Endodermal cell (in vitro differentiated cells): ENCODE measurements at regions not wholly inside any gene's neighbourhood (a gene's known extent, or its start where the extent isn't known, plus 50 kb on each side); places are given as distances from the start of the nearest gene placed in this dataset.

Experiments
- DNase-seq: peaks from one replicate; pipeline ENCODE4 v3.0.0-alpha.2; 2017
- H3K27ac ChIP-seq: 2 replicates; pipeline ENCODE4 v1.5.1; 2013; ENCODE audit warnings: mild to moderate bottlenecking, low read depth, low read length, moderate library complexity
- H3K27me3 ChIP-seq: 2 replicates; pipeline ENCODE4 v1.6.1; 2013; ENCODE audit warnings: mild to moderate bottlenecking, low read length, moderate library complexity; ENCODE audit not compliant: insufficient read depth, control insufficient read depth, poor library complexity, severe bottlenecking
- H3K36me3 ChIP-seq: 2 replicates; pipeline ENCODE4 v1.7.0; 2013; ENCODE audit warnings: mild to moderate bottlenecking, low read length, moderate library complexity; ENCODE audit not compliant: control insufficient read depth, insufficient read depth
- H3K4me1 ChIP-seq: one replicate; pipeline ENCODE4 v1.7.0; 2013; ENCODE audit warnings: low read length; ENCODE audit not compliant: control insufficient read depth, insufficient read depth
- H3K4me3 ChIP-seq: 2 replicates; pipeline ENCODE4 v1.5.1; 2013; ENCODE audit warnings: mild to moderate bottlenecking, low read length, moderate library complexity
- H3K9ac ChIP-seq: 2 replicates; pipeline ENCODE4 v1.6.1; 2013; ENCODE audit warnings: mild to moderate bottlenecking, low read length, moderate library complexity; ENCODE audit not compliant: poor library complexity, severe bottlenecking; ENCODE audit errors: extremely low read depth
- H3K9me3 ChIP-seq: 2 replicates; pipeline ENCODE4 v1.6.1; 2013; ENCODE audit warnings: mild to moderate bottlenecking, low read length, moderate library complexity; ENCODE audit not compliant: control insufficient read depth
- H3K27ac Mint-ChIP-seq: 2 replicates; pipeline ENCODE4 v1.8.0; 2020; ENCODE audit warnings: mixed read lengths
- H3K27me3 Mint-ChIP-seq: 2 replicates; pipeline ENCODE4 v1.8.0; 2021; ENCODE audit warnings: mild to moderate bottlenecking, mixed read lengths; ENCODE audit not compliant: insufficient read depth
- H3K36me3 Mint-ChIP-seq: 2 replicates; pipeline ENCODE4 v1.8.0; 2020; ENCODE audit warnings: low read depth, mixed read lengths
- H3K4me1 Mint-ChIP-seq: 2 replicates; pipeline ENCODE4 v1.8.0; 2020; ENCODE audit warnings: mixed read lengths
- H3K4me3 Mint-ChIP-seq: 2 replicates; pipeline ENCODE4 v1.8.0; 2020; ENCODE audit warnings: mild to moderate bottlenecking, moderate library complexity, mixed read lengths
- H3K9me3 Mint-ChIP-seq: 2 replicates; pipeline ENCODE4 v1.8.0; 2020; ENCODE audit warnings: mild to moderate bottlenecking, mixed read lengths
- WGBS, 2 experiments: methylation state at CpG; one replicate each; pipeline versions ENCODE4 v1.1.5 to v1.1.7; 2013; ENCODE audit warnings: missing lambda C conversion rate in 2 of 2, mixed read lengths in 1 of 2; ENCODE audit not compliant: insufficient coverage in 1 of 2, insufficient read length in 1 of 2; 5-methylcytosine and 5-hydroxymethylcytosine counted together
- TF ChIP-seq, protein P1 (sequence below): fragments of 200-600 bp; sonication (generic); conservative IDR thresholded peaks from 2 replicates; pipeline ENCODE4 v1.5.0; 2021; ENCODE audit warnings: antibody characterized with exemption, mild to moderate bottlenecking

DNA sequence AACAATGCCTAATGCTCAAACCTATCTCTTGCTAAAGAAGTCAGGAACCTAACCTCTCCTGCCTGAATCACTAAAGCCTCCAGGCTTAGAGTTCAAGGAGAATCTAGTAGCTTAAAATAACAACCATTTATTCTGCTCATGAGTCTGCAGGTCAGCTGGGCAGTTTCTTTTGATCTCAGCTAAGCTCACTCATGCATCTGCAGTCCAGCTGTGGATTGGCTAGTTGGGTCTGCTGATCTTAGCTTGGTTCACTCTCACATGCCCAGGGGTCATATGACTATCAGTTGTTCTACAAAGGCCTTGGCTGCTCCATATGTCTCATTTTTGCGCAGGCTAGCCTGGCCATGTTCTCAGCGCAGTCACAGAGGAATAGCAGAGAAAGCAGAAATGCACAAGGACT is 109.2 kb upstream of the STT3B start:
- Histone ChIP-seq H3K36me3 (no peaks in the 10 kb centered on the region), H3K27ac (no peak overlapping the region), H3K4me3 (no peak overlapping the region), H3K4me1 (peaks cover 9% of the 10 kb centered on the region), H3K9me3 (peaks cover 3% of the 10 kb centered on the region), H3K9ac (no peak overlapping the region), H3K27me3 (no peaks in the 10 kb centered on the region)
- H3K4me1 Mint-ChIP-seq, result peaks cover 17% of the 10 kb centered on the region
- TF ChIP-seq, protein P1, sequence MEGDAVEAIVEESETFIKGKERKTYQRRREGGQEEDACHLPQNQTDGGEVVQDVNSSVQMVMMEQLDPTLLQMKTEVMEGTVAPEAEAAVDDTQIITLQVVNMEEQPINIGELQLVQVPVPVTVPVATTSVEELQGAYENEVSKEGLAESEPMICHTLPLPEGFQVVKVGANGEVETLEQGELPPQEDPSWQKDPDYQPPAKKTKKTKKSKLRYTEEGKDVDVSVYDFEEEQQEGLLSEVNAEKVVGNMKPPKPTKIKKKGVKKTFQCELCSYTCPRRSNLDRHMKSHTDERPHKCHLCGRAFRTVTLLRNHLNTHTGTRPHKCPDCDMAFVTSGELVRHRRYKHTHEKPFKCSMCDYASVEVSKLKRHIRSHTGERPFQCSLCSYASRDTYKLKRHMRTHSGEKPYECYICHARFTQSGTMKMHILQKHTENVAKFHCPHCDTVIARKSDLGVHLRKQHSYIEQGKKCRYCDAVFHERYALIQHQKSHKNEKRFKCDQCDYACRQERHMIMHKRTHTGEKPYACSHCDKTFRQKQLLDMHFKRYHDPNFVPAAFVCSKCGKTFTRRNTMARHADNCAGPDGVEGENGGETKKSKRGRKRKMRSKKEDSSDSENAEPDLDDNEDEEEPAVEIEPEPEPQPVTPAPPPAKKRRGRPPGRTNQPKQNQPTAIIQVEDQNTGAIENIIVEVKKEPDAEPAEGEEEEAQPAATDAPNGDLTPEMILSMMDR, result no peak
- H3K9me3 Mint-ChIP-seq, result no peaks in the 10 kb centered on the region
- no peak overlapping the region for H3K4me3 Mint-ChIP-seq
- H3K27me3 Mint-ChIP-seq, result no peaks in the 10 kb centered on the region
- DNase-seq, result no peak
- no peaks in the 10 kb centered on the region for H3K36me3 Mint-ChIP-seq
- H3K27ac Mint-ChIP-seq, result no peak overlapping the region
- 91 to 100% methylated on average over 2 of the region's 2 CpGs for WGBS, 2 experiments

DNA sequence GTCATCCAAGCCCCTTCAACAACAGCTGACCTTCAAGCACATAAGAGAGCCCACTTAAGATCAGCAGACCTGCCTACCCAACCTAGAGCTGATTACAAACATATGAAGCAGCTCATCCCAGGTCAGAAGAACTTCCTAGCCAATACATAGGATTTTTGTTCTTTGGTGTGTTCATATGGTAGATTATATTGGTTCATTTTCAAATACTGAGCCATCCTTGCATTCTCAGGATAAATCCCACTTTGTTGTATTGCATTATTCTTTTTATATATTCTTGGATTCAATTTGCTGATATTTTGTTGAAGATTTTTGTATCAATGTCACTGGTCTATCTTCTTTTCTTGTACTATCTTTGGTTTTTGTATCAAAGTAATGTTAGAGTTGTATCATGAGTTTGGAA is 107.3 kb upstream of the STT3B start:
- Histone ChIP-seq H3K36me3 (no peaks in the 10 kb centered on the region), H3K9ac (no peak overlapping the region), H3K4me3 (no peak overlapping the region), H3K27me3 (no peaks in the 10 kb centered on the region), H3K9me3 (no peaks in the 10 kb centered on the region), H3K4me1 (peaks cover 7% of the 10 kb centered on the region), H3K27ac (no peak overlapping the region)
- Mint-ChIP-seq H3K4me3 (no peak overlapping the region), H3K4me1 (peaks cover 10% of the 10 kb centered on the region), H3K27ac (no peak overlapping the region), H3K36me3 (no peaks in the 10 kb centered on the region), H3K9me3 (no peaks in the 10 kb centered on the region), H3K27me3 (no peaks in the 10 kb centered on the region)
- DNase-seq, result no peak
- TF ChIP-seq, protein P1, result no peak

GRCh38 chr3:31427623-31428022 is 105.1 kb upstream of the STT3B start:
- H3K4me1 Mint-ChIP-seq, result no peaks in the 10 kb centered on the region
- H3K4me3 Mint-ChIP-seq, result no peak overlapping the region
- no peaks in the 10 kb centered on the region for H3K9me3 Mint-ChIP-seq
- 92 to 100% methylated on average over 1 of the region's 1 CpG for WGBS, 2 experiments
- H3K9me3 ChIP-seq, result no peaks in the 10 kb centered on the region
- no peaks in the 10 kb centered on the region for H3K27me3 ChIP-seq
- no peaks in the 10 kb centered on the region for H3K36me3 ChIP-seq
- TF ChIP-seq, protein P1, result no peak
- H3K27ac Mint-ChIP-seq, result no peak overlapping the region
- no peak overlapping the region for H3K4me3 ChIP-seq
- no peak overlapping the region for H3K27ac ChIP-seq
- no peak overlapping the region for H3K9ac ChIP-seq
- DNase-seq, result no peak
- no peaks in the 10 kb centered on the region for H3K4me1 ChIP-seq
- H3K36me3 Mint-ChIP-seq, result no peaks in the 10 kb centered on the region
- H3K27me3 Mint-ChIP-seq, result no peaks in the 10 kb centered on the region
